GM21515 (cell line): ENCODE measurements at regions not wholly inside any gene's neighbourhood (a gene's known extent, or its start where the extent isn't known, plus 50 kb on each side); places are given as distances from the start of the nearest gene placed in this dataset.

Experiments used
- ATAC-seq: cut with Tn5 transposase; IDR thresholded peaks from one replicate; pipeline ENCODE4 v1.9.1; 2021; ENCODE audit not compliant: unreplicated experiment

GRCh38 chr1:37128091-37128490 lies 93.8 kb upstream of the GRIK3 start:
- ATAC-seq = no peak

GRCh38 chr1:37130221-37130948 lies 96.1 kb upstream of the GRIK3 start:
- ATAC-seq = no peak

GRCh38 chr1:37131281-37131680 lies 97.0 kb upstream of the GRIK3 start:
- ATAC-seq = no peak

- no peak for ATAC-seq
Measured at GRCh38 chr1:37133276-37134145, 99.2 kb upstream of the GRIK3 start.

- ATAC-seq = no peak
Measured at GRCh38 chr1:37134599-37134998, 100.3 kb upstream of the GRIK3 start.

GRCh38 chr1:37135032-37135431 lies 100.7 kb upstream of the GRIK3 start:
- no peak for ATAC-seq

GRCh38 chr1:37137014-37137413 lies 102.7 kb upstream of the GRIK3 start:
- ATAC-seq = no peak

GRCh38 chr1:37137601-37138000 lies 103.3 kb upstream of the GRIK3 start:
- no peak for ATAC-seq

- ATAC-seq = no peak
Measured at GRCh38 chr1:37143800-37144199, 109.5 kb upstream of the GRIK3 start.

GRCh38 chr1:37146071-37146470 lies 111.8 kb upstream of the GRIK3 start:
- ATAC-seq = no peak

- no peak for ATAC-seq
Measured at GRCh38 chr1:37147392-37147831, 113.1 kb upstream of the GRIK3 start.

GRCh38 chr1:37147906-37148305 lies 113.6 kb upstream of the GRIK3 start:
- no peak for ATAC-seq

GRCh38 chr1:37148663-37149062 lies 114.3 kb upstream of the GRIK3 start:
- ATAC-seq = no peak

- ATAC-seq = no peak
Measured at GRCh38 chr1:37149296-37149695, 115.0 kb upstream of the GRIK3 start.

GRCh38 chr1:37150986-37151385 lies 116.7 kb upstream of the GRIK3 start:
- no peak for ATAC-seq

- ATAC-seq = no peak
Measured at GRCh38 chr1:37151789-37152188, 117.5 kb upstream of the GRIK3 start.

GRCh38 chr1:37152491-37152890 lies 118.2 kb upstream of the GRIK3 start:
- no peak for ATAC-seq

GRCh38 chr1:37153116-37154100 lies 119.1 kb upstream of the GRIK3 start:
- no peak for ATAC-seq

GRCh38 chr1:37156646-37157045 lies 122.3 kb upstream of the GRIK3 start:
- ATAC-seq = no peak

- no peak for ATAC-seq
Measured at GRCh38 chr1:37157634-37158033, 123.3 kb upstream of the GRIK3 start.

GRCh38 chr1:37158113-37158749 lies 123.9 kb upstream of the GRIK3 start:
- ATAC-seq = no peak
